OCI-LY7 (cell line): ENCODE measurements at regions not wholly inside any gene's neighbourhood (a gene's known extent, or its start where the extent isn't known, plus 50 kb on each side); places are given as distances from the start of the nearest gene placed in this dataset.
A peak's percentile ranks its signal among the peaks of the same experiment; 100 is the strongest.

Experiments used
- BruUV-seq: library from RNA; stranded (reverse); fragments of 400-500 nt; replicated peaks from 2 replicates; lab custom pipeline; 2021; lab: Mats Ljungman, UMichigan
- CTCF ChIA-PET: fragments of 300-600 bp; sonication (Branson Sonifier 250); formaldehyde crosslinking; loops from one replicate; lab custom pipeline; 2022; ENCODE audit warnings: antibody characterized with exemption; ENCODE audit not compliant: unreplicated experiment; lab: Charles Lee
- POLR2A ChIA-PET: fragments of 300-600 bp; sonication (Branson Sonifier 250); formaldehyde crosslinking; loops from one replicate; lab custom pipeline; 2022; ENCODE audit warnings: antibody characterized with exemption; lab: Charles Lee
- DNase-seq: peaks from one replicate; pipeline ENCODE4 v3.0.0-alpha.2; 2015; ENCODE audit warnings: low spot score
- H2AFZ ChIP-seq: fragments of 200-600 bp; sonication (generic), shearing (Covaris generic); 2 replicates; pipeline ENCODE4 v1.6.1; 2014; ENCODE audit warnings: mild to moderate bottlenecking, antibody characterized with exemption, low read length, moderate library complexity
- H3K27ac ChIP-seq: fragments of 200-600 bp; sonication (generic); 2 replicates; pipeline ENCODE4 v1.5.1; 2014; ENCODE audit warnings: mixed run types, low read depth, mild to moderate bottlenecking, moderate library complexity, low read length, inconsistent platforms; ENCODE audit not compliant: poor library complexity, severe bottlenecking
- H3K36me3 ChIP-seq: fragments of 200-600 bp; sonication (generic); 2 replicates; pipeline ENCODE4 v1.6.1; 2014; ENCODE audit warnings: mild to moderate bottlenecking, antibody characterized with exemption, low read length, moderate library complexity, mixed read lengths; ENCODE audit not compliant: insufficient read depth
- H3K4me1 ChIP-seq: fragments of 200-600 bp; sonication (generic); 2 replicates; pipeline ENCODE4 v1.5.1; 2014; ENCODE audit warnings: mild to moderate bottlenecking, low read length; ENCODE audit not compliant: insufficient read depth, poor library complexity, severe bottlenecking
- H3K4me2 ChIP-seq: fragments of 200-600 bp; sonication (generic); 2 replicates; pipeline ENCODE4 v1.6.1; 2014; ENCODE audit warnings: mild to moderate bottlenecking, low read length
- H3K4me3 ChIP-seq: fragments of 200-600 bp; sonication (generic); 2 replicates; pipeline ENCODE4 v1.5.1; 2014; ENCODE audit warnings: mild to moderate bottlenecking, low read depth, low read length; ENCODE audit not compliant: poor library complexity, severe bottlenecking
- H3K79me2 ChIP-seq: fragments of 200-600 bp; sonication (generic); 2 replicates; pipeline ENCODE4 v1.6.1; 2016; ENCODE audit warnings: low read depth, mild to moderate bottlenecking, low read length, moderate library complexity, mixed read lengths; ENCODE audit not compliant: insufficient read depth
- H3K9me2 ChIP-seq: fragments of 200-600 bp; sonication (generic); 2 replicates; pipeline ENCODE4 v1.6.1; 2016; ENCODE audit warnings: mild to moderate bottlenecking, low read length, mixed read lengths; ENCODE audit not compliant: insufficient read depth
- H3K9me3 ChIP-seq: fragments of 200-600 bp; sonication (generic); 2 replicates; pipeline ENCODE4 v1.6.1; 2014; ENCODE audit warnings: mild to moderate bottlenecking, mixed run types, low read length, mixed read lengths
- H4K20me1 ChIP-seq: fragments of 200-600 bp; sonication (generic); 2 replicates; pipeline ENCODE4 v1.6.1; 2014; ENCODE audit warnings: mild to moderate bottlenecking, antibody characterized with exemption, low read length, moderate library complexity, mixed read lengths; ENCODE audit not compliant: insufficient read depth
- CTCF ChIP-seq: fragments of 200-600 bp; sonication (generic); conservative IDR thresholded peaks from 2 replicates; pipeline ENCODE4 v1.5.1; 2014; ENCODE audit warnings: mild to moderate bottlenecking, antibody characterized with exemption, low read length, moderate library complexity, mixed read lengths
- EZH2phosphoT487 ChIP-seq: fragments of 200-600 bp; sonication (generic); IDR thresholded peaks from 2 replicates; pipeline ENCODE4 v1.6.1; 2018; ENCODE audit warnings: low read depth, borderline replicate concordance, mild to moderate bottlenecking, mixed run types, antibody characterized with exemption, low read length, moderate library complexity, mixed read lengths
- intact Hi-C: fragments of 100-400 bp; cut with micrococcal nuclease; formaldehyde crosslinking; loops from one replicate; pipeline ENCODE4 v1.10.0; 2022; ENCODE audit not compliant: unreplicated experiment

GRCh38 chr14:48643241-48643640, 942.9 kb downstream of the RPS29 start:
- no TSS peak for BruUV-seq
- no peak overlapping the region for H3K4me2 ChIP-seq
- no peak for TF ChIP-seq CTCF
- no peak for TF ChIP-seq EZH2phosphoT487
- H3K9me2 ChIP-seq: no peaks in the 10 kb centered on the region
- H3K79me2 ChIP-seq: no peaks in the 10 kb centered on the region
- no peak overlapping the region for H3K27ac ChIP-seq
- DNase-seq: no peak
- no peaks in the 10 kb centered on the region for H3K9me3 ChIP-seq
- H3K4me3 ChIP-seq: no peak overlapping the region
- intact Hi-C loops: no loop called here
- POLR2A ChIA-PET: interaction anchor here (1.7 kb wide), 1 partner anchor 10 kb away, joined by 4 read pairs; no protein-coding TSS in a partner anchor
- no peaks in the 10 kb centered on the region for H4K20me1 ChIP-seq
- no peaks in the 10 kb centered on the region for H3K4me1 ChIP-seq
- no peak overlapping the region for H2AFZ ChIP-seq
- CTCF ChIA-PET: no interaction called here
- no peaks in the 10 kb centered on the region for H3K36me3 ChIP-seq

DNA sequence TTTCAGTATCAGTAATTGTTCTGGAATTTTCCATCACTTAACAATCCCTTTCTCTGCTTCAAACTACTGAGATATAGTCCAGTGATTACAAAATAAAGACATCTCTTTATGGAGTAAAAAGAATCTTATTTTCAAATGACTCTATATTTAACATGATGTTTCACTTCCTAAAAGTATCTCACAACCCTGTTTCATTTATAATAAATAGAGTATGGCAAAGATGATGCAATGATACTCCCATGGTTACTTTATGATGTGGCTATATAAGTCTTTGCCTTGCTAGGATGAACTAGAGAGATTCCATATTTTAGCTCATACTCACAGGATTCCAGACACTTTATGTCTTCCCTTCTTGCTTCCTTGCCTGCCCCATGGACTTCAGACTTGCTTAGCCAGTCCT, 953.5 kb upstream of the MDGA2 start:
- H3K4me1 ChIP-seq: peaks cover 13% of the 10 kb centered on the region
- POLR2A ChIA-PET: interaction anchor here (0.6 to 1.5 kb wide), 3 partner anchors 8 to 290 kb away, joined by 3 to 5 read pairs (median 5); no protein-coding TSS in a partner anchor
- BruUV-seq: no TSS peak
- H3K36me3 ChIP-seq: no peaks in the 10 kb centered on the region
- H3K4me3 ChIP-seq: no peak overlapping the region
- intact Hi-C loops: no loop called here
- peak; percentile 1 for DNase-seq
- no peak overlapping the region for H2AFZ ChIP-seq
- peak overlapping the region; percentile 42; the same call in 1 of the 2 replicates for H3K4me2 ChIP-seq
- H3K9me2 ChIP-seq: no peaks in the 10 kb centered on the region
- H3K9me3 ChIP-seq: no peaks in the 10 kb centered on the region
- no peaks in the 10 kb centered on the region for H3K79me2 ChIP-seq
- H3K27ac ChIP-seq: no peak overlapping the region
- TF ChIP-seq CTCF: no peak
- no peak for TF ChIP-seq EZH2phosphoT487
- H4K20me1 ChIP-seq: no peaks in the 10 kb centered on the region
- CTCF ChIA-PET: no interaction called here

- ChIA-PET POLR2A (no interaction called here), CTCF (no interaction called here)
- Histone ChIP-seq H2AFZ (no peak overlapping the region), H3K4me3 (no peak overlapping the region), H3K36me3 (no peaks in the 10 kb centered on the region), H3K4me1 (no peaks in the 10 kb centered on the region), H3K27ac (no peak overlapping the region), H3K79me2 (no peaks in the 10 kb centered on the region), H3K9me2 (no peaks in the 10 kb centered on the region), H4K20me1 (no peaks in the 10 kb centered on the region), H3K9me3 (no peaks in the 10 kb centered on the region), H3K4me2 (no peak overlapping the region)
- no TSS peak for BruUV-seq
- DNase-seq: no peak
- intact Hi-C loops: no loop called here
- TF ChIP-seq EZH2phosphoT487: no peak
- no peak for TF ChIP-seq CTCF
Measured at GRCh38 chr14:48622980-48623379, 947.6 kb upstream of the MDGA2 start.
